HG02981 (cell line): ENCODE measurements at regions not wholly inside any gene's neighbourhood (a gene's known extent, or its start where the extent isn't known, plus 50 kb on each side); places are given as distances from the start of the nearest gene placed in this dataset.
A peak's percentile ranks its signal among the peaks of the same experiment; 100 is the strongest.
"Not testable (repeated sequence)": the region's sequence is repeated elsewhere in the genome, so short reads cannot be mapped to it uniquely, and the experiment has no call there.

Source experiments
- ATAC-seq: cut with Tn5 transposase; IDR thresholded peaks from one replicate; pipeline ENCODE4 v1.9.1; 2021; ENCODE audit warnings: mild to moderate bottlenecking, moderate library complexity; ENCODE audit not compliant: unreplicated experiment

GRCh38 chr7:142447762-142448161 lies 189.9 kb upstream of the PRSS58 start:
- ATAC-seq: no peak

- no peak for ATAC-seq
Measured at GRCh38 chr7:142445019-142445686, 187.3 kb upstream of the PRSS58 start.

- no peak for ATAC-seq
Measured at GRCh38 chr7:142443216-142444010, 185.6 kb upstream of the PRSS58 start.

- ATAC-seq: no peak
Measured at GRCh38 chr7:142442396-142442795, 184.5 kb upstream of the PRSS58 start.

DNA sequence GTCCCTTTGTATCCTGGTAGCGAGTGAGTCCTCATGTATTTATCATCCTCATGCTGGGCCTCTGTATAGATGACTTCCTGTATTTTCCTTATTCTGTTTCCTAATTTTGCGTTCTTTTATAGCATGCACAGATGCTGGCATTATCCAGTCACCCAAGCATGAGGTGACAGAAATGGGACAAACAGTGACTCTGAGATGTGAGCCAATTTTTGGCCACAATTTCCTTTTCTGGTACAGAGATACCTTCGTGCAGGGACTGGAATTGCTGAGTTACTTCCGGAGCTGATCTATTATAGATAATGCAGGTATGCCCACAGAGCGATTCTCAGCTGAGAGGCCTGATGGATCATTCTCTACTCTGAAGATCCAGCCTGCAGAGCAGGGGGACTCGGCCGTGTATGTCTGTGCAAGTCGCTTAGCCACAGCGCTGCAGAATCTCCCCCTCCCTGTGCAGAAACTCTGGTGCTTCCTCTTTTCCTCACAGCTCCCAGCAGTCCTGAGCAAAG lies 183.1 kb upstream of the PRSS58 start:
- peak; percentile 28 for ATAC-seq

DNA sequence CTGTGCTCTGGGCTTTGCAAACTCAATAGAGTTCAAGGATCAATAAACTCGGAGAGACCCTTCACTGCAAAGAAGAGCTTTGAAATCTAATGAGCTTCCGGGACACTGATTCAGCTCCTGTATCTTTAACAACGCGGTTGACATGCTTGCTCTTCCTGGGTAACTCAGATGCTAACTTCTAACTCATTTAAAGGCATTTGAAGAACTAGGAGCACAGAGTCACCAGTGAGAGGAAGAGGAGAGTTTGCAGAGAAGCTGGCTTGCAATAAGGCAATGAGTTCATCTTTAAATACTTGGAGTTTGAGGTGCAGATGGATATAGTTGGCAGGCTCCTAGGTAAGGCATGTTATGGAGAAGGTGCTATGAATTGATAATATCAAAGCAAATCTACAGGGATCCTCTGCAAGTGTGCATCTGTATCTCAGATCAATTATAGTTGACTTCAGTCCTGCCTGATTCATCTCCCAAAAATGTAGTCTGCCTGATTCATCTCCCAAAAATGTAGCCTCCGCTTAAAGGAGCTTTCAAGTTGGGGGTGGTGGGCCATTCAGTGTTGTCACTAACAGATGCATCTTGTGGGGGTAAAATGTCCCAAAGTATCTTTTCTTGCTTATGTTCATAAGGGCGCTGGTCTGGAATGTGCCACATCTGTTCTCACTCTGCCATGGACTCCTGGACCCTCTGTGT lies 182.5 kb upstream of the PRSS58 start:
- no peak for ATAC-seq

DNA sequence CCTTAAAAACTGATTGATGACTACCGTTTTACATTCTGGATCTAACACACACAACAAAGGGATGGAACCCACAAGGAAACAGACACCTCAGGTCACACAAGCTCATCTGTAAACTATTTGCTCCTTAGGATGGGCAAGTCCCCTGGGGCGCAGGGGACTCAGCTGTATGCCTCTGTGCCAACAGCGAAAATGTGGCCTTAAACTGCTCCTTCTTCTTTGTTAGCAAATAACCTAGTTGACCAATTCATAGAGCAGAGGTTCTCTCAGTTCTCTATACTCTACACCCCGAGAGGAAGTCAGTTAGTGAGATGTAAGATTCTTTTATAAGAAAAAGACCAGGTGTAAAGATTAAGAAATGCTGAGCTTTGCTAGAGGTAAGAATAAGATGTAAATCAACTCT lies 181.9 kb upstream of the PRSS58 start:
- peak; percentile 58 for ATAC-seq

DNA sequence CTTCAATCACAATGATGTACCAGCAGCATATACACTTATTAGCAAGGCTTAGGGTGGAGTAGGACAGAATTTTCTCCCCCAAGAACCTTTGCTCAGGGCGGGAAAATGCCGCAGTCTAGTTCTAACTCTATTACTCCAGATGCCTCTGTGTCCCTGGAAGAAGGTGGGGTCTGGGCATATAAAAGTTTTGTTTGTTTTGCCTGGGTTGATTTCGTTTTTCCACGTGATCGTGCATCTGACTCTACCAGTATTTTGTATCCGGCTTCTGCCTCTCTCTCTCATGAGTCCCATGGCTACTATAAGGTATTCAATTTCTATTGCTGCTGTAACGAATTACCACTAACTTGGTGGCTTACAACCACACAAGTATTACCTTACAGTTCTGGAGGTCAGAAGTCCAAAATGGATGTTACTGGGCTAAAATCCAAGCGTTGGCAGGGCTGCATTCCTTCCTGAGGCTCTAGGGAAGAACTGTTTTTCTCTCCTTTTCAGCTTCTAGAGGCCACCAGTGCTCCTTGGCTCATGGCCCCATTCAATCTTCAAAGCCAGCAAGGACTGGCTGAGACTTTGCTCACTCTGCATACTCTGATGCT lies 181.2 kb upstream of the PRSS58 start:
- ATAC-seq: no peak

GRCh38 chr7:142438235-142438922 lies 180.5 kb upstream of the PRSS58 start:
- peak; percentile 43 for ATAC-seq

- ATAC-seq: no peak
Measured at GRCh38 chr7:142437741-142438140, 179.9 kb upstream of the PRSS58 start.

- no peak for ATAC-seq
Measured at GRCh38 chr7:142436601-142437000, 178.7 kb upstream of the PRSS58 start.

- ATAC-seq: not testable (repeated sequence)
Measured at GRCh38 chr7:142435606-142436005, 177.7 kb upstream of the PRSS58 start.

DNA sequence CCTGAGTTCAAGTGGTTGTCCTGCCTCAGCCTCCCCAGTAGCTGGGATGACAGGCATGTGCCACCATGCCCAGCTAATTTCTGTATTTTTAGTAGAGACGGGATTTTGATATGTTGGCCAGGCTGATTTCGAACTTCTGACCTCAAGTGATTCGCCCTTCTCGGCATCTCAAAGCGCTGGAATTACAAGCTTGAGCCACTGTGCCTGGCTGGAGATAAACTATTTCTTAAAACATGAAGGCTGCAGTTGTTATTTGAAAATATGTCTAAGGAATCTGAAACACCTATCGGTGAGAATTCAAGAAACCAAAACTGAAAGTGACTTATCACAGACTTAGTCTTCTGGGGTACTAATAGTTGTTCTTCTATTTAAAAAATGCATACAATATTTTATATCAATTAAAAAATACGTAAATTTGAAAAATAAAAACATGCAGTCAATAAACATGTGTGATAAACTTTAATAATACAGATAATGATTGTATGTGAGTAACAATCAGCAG lies 176.9 kb upstream of the PRSS58 start:
- ATAC-seq: no peak

- not testable (repeated sequence) for ATAC-seq
Measured at GRCh38 chr7:142434133-142434532, 176.3 kb upstream of the PRSS58 start.

DNA sequence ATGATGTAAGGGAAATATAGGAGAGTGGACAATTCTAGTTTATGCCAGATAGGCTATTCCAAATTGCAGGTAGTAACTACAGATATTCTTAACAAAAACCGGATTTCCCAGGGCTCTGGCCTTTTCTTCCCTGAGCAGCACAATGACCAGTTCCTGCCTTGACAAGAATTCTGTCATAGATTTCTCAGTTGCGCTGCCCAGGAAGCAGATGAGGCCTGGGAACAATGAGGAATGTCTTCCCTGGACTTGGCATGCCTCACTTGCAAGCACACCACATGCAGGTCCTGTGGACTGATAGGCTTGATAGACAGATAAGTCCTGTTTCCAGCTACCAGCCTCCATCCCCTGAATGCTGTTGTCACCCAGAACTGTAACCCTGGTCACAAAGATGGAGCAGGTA lies 174.5 kb upstream of the PRSS58 start:
- ATAC-seq: no peak

DNA sequence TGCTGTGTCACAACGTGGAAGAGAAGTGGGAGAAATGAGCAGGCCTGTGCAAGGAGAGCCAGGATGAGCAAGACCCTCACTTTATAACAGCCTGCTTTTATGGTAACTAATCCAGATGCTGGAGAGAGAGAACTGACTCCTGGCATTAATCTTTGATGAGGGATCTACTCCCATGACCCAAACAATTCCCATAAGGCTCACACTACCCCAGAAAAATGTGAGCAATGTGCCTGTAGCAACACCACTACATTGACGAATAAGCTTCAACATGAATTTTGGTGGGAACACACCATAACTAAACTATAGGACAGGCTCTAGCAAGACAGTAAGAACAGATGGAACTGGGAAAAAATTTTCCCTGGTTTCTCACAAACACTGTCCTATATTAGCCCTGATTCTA lies 173.6 kb upstream of the PRSS58 start:
- ATAC-seq: no peak

DNA sequence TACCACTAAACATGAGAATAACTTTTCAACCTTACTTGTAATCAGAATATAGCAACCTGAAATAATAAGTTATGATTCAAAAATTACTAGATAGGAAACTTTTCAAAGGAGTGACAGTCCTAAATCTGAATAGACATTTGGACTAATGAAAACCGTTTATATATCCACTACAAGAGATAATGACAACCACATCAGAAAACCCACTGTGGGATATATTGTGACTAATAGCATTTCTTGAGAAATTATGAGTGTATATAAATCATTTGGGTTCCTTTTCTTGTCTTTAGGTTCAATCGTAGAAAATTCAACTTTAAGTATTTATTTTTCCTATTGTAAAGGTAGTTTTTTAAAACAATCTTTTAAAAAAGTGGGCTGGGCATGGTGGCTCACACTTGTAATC lies 170.2 kb upstream of the PRSS58 start:
- ATAC-seq: no peak

GRCh38 chr7:142425281-142425680 lies 167.4 kb upstream of the PRSS58 start:
- ATAC-seq: no peak

DNA sequence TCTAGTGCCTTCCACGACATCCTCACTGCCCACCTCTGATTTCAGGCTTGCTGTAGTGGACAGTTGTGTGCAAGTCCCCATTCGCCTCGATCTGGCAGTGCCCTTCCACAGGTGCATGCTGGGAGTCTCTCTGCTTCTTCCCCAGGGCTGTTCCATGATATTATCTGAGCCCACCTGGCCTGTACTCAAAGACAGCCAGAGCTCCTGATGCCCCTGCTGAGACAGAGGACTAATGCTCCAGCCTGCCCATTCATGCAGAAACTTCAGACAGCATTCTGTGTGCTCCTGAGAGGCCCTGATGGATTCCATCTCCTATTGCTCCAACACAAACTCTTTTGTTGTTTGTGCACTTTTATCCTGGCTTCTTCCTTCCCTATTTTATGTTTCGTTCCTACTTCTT lies 164.8 kb upstream of the PRSS58 start:
- ATAC-seq: no peak

- ATAC-seq: no peak
Measured at GRCh38 chr7:142420554-142421362, 162.9 kb upstream of the PRSS58 start.
